Activated CD4-positive, alpha-beta T cell treated with anti-CD3 and anti-CD28 coated beads for 24 hours (primary cell): ENCODE measurements at regions not wholly inside any gene's neighbourhood (a gene's known extent, or its start where the extent isn't known, plus 50 kb on each side); places are given as distances from the start of the nearest gene placed in this dataset.
"Not testable (repeated sequence)": the region's sequence is repeated elsewhere in the genome, so short reads cannot be mapped to it uniquely, and the experiment has no call there.

Experiments
- DNase-seq, 2 donors: peaks; one replicate each; pipeline ENCODE4 v3.0.0-alpha.2; 2020; ENCODE audit warnings: low read depth in 2 of 2

GRCh38 chr14:84975241-84975902 lies 554.6 kb upstream of the FLRT2 start:
- DNase-seq = no peak

GRCh38 chr14:84976805-84977204 lies 553.1 kb upstream of the FLRT2 start:
- no peak for DNase-seq

GRCh38 chr14:84987042-84987441 lies 542.9 kb upstream of the FLRT2 start:
- no peak for DNase-seq

GRCh38 chr14:84988357-84988756 lies 541.6 kb upstream of the FLRT2 start:
- no peak for DNase-seq

GRCh38 chr14:84991021-84991420 lies 538.9 kb upstream of the FLRT2 start:
- no peak for DNase-seq

- no peak for DNase-seq
Observed at GRCh38 chr14:84998216-84998615, 531.7 kb upstream of the FLRT2 start.

GRCh38 chr14:85002846-85003245 lies 527.1 kb upstream of the FLRT2 start:
- DNase-seq = no peak

GRCh38 chr14:85003805-85004204 lies 526.1 kb upstream of the FLRT2 start:
- DNase-seq = no peak

- DNase-seq = no peak
Observed at GRCh38 chr14:85009506-85009905, 520.4 kb upstream of the FLRT2 start.

GRCh38 chr14:85010186-85010585 lies 519.8 kb upstream of the FLRT2 start:
- DNase-seq = no peak

- no peak for DNase-seq
Observed at GRCh38 chr14:85016496-85016895, 513.4 kb upstream of the FLRT2 start.

GRCh38 chr14:85023866-85024265 lies 506.1 kb upstream of the FLRT2 start:
- not testable (repeated sequence) for DNase-seq

- DNase-seq = no peak
Observed at GRCh38 chr14:85024931-85025330, 505.0 kb upstream of the FLRT2 start.

- no peak for DNase-seq
Observed at GRCh38 chr14:85027681-85028370, 502.1 kb upstream of the FLRT2 start.

- no peak for DNase-seq
Observed at GRCh38 chr14:85037411-85037810, 492.5 kb upstream of the FLRT2 start.

- DNase-seq = no peak
Observed at GRCh38 chr14:85038526-85039352, 491.2 kb upstream of the FLRT2 start.

GRCh38 chr14:85039353-85039626 lies 490.7 kb upstream of the FLRT2 start:
- no peak for DNase-seq

GRCh38 chr14:85040046-85040685 lies 489.8 kb upstream of the FLRT2 start:
- DNase-seq = no peak

- no peak for DNase-seq
Observed at GRCh38 chr14:85041618-85042017, 488.3 kb upstream of the FLRT2 start.

- no peak for DNase-seq
Observed at GRCh38 chr14:85042301-85042700, 487.6 kb upstream of the FLRT2 start.

- DNase-seq = no peak
Observed at GRCh38 chr14:85050180-85050579, 479.8 kb upstream of the FLRT2 start.

- DNase-seq = no peak
Observed at GRCh38 chr14:85052646-85053045, 477.3 kb upstream of the FLRT2 start.

- DNase-seq = no peak
Observed at GRCh38 chr14:85054178-85054577, 475.8 kb upstream of the FLRT2 start.
